GM21737 (cell line): ENCODE measurements at regions not wholly inside any gene's neighbourhood (a gene's known extent, or its start where the extent isn't known, plus 50 kb on each side); places are given as distances from the start of the nearest gene placed in this dataset.
"Not testable (repeated sequence)": the region's sequence is repeated elsewhere in the genome, so short reads cannot be mapped to it uniquely, and the experiment has no call there.

ENCODE experiments used
- ATAC-seq: cut with Tn5 transposase; IDR thresholded peaks from one replicate; pipeline ENCODE4 v1.9.1; 2021; ENCODE audit warnings: mild to moderate bottlenecking, moderate library complexity; ENCODE audit not compliant: unreplicated experiment

- ATAC-seq: no peak
Measured at GRCh38 chr21:28334407-28334806, 658.3 kb downstream of the LTN1 start.

GRCh38 chr21:28333578-28334075 is 659.0 kb downstream of the LTN1 start:
- ATAC-seq: no peak

- ATAC-seq: no peak
Measured at GRCh38 chr21:28332796-28333195, 659.9 kb downstream of the LTN1 start.

- no peak for ATAC-seq
Measured at GRCh38 chr21:28325618-28326017, 667.1 kb downstream of the LTN1 start.

GRCh38 chr21:28324690-28325089 is 668.0 kb downstream of the LTN1 start:
- ATAC-seq: no peak

- ATAC-seq: no peak
Measured at GRCh38 chr21:28317177-28317950, 675.3 kb downstream of the LTN1 start.

GRCh38 chr21:28311411-28312190 is 681.1 kb downstream of the LTN1 start:
- no peak for ATAC-seq

GRCh38 chr21:28310711-28311110 is 682.0 kb downstream of the LTN1 start:
- no peak for ATAC-seq

GRCh38 chr21:28310171-28310685 is 682.4 kb downstream of the LTN1 start:
- ATAC-seq: no peak

- no peak for ATAC-seq
Measured at GRCh38 chr21:28309596-28309995, 683.1 kb downstream of the LTN1 start.

- no peak for ATAC-seq
Measured at GRCh38 chr21:28308516-28308915, 684.2 kb downstream of the LTN1 start.

GRCh38 chr21:28299946-28300345 is 692.7 kb downstream of the LTN1 start:
- no peak for ATAC-seq

GRCh38 chr21:28298251-28298672 is 694.4 kb downstream of the LTN1 start:
- no peak for ATAC-seq

- ATAC-seq: no peak
Measured at GRCh38 chr21:28294051-28294450, 698.6 kb downstream of the LTN1 start.

GRCh38 chr21:28283641-28284490 is 708.8 kb downstream of the LTN1 start:
- ATAC-seq: no peak

- no peak for ATAC-seq
Measured at GRCh38 chr21:28282833-28283232, 709.8 kb downstream of the LTN1 start.

- ATAC-seq: not testable (repeated sequence)
Measured at GRCh38 chr21:28281357-28281756, 711.3 kb downstream of the LTN1 start.

GRCh38 chr21:28280611-28281010 is 712.1 kb downstream of the LTN1 start:
- ATAC-seq: no peak

GRCh38 chr21:28277324-28277723 is 715.4 kb downstream of the LTN1 start:
- no peak for ATAC-seq

- no peak for ATAC-seq
Measured at GRCh38 chr21:28272272-28272992, 720.2 kb downstream of the LTN1 start.
